ENCODE measurements at regions not wholly inside any gene's neighbourhood (a gene's known extent, or its start where the extent isn't known, plus 50 kb on each side); places are given as distances from the start of the nearest gene placed in this dataset.

DNA sequence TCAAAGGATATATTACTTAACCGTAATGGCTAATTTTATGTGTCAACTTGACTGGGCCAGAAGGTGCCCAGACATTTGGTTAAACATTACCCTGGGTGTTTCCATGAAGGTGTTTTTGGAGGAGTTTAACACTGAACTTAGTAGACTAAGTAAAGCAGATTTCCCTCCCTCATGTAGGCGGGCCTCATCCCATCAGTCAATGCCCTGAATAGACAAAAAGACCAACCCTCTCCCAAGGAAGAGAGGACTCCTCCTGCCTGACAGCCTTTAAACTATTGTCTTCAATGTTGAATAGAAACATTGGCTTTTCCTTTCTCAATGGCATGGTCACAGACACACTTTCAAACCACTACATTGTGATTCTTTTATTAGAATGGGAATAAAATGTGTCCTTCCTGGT, 121.9 kb downstream of the SETD4 start:
- TF ChIP-seq, protein P1, sequence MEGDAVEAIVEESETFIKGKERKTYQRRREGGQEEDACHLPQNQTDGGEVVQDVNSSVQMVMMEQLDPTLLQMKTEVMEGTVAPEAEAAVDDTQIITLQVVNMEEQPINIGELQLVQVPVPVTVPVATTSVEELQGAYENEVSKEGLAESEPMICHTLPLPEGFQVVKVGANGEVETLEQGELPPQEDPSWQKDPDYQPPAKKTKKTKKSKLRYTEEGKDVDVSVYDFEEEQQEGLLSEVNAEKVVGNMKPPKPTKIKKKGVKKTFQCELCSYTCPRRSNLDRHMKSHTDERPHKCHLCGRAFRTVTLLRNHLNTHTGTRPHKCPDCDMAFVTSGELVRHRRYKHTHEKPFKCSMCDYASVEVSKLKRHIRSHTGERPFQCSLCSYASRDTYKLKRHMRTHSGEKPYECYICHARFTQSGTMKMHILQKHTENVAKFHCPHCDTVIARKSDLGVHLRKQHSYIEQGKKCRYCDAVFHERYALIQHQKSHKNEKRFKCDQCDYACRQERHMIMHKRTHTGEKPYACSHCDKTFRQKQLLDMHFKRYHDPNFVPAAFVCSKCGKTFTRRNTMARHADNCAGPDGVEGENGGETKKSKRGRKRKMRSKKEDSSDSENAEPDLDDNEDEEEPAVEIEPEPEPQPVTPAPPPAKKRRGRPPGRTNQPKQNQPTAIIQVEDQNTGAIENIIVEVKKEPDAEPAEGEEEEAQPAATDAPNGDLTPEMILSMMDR (IDR thresholded peaks at IDR 0.05; ENCODE audit: low read depth, low read length), result no peak
- DNase-seq (ENCODE audit: extremely low read depth, low read depth), result no peak

DNA sequence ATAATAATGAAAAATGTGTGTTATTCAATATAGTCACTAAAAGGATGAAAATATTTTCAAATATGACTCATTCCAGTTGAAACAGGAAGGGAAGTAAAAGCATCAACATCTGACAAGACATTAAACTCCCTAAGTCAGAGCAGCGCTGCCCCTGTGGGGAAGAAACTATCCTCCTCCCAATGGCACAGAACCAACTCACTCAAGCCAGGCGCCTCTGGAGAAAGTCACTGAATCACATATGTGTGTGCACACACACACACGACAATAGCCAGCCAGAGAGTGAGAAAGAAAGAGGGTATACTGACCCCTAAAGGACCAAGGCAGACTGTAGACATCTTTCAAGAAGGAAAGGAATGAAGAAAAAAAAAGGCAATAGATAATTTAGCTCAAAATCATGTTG, 126.9 kb downstream of the SETD4 start:
- DNase-seq (ENCODE audit: extremely low read depth, low read depth), result peak; percentile 58

DNA sequence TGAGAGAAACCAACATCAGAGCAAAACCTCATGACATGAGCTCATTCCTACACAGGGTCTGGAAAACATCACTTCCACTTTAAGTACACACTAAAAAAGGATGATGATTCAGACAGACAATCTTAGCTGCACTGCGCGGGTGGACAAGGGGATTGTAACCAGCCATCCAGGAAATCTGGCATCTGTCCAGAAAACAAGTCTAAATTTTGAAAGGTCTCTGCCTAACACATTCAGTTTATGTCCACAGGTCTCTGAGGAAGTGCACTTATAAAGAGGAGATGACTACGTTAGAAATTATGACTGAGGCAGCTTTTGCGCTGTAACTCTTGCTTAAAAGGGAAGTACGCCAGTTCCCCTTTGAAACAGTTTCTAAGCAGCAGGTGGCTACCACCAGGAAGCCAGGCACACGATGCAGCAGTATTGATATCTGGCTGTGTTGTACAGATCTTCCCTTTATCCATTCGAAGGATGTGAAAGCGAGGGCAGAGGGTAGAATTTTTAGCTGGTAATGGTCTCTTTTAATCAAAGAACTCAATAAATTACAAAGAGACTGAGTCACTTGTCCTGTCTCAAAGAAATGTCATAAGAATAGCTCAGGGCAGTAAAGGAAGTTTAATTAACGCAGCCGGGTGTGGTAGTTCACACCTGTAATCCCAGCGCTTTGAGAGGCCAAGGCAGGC, 128.0 kb downstream of the SETD4 start:
- TF ChIP-seq, protein P1 (IDR thresholded peaks at IDR 0.05; ENCODE audit: low read depth, low read length), result no peak
- peak; percentile 5 for DNase-seq (ENCODE audit: extremely low read depth, low read depth)

More for the DNA sequence above, 126.9 kb downstream of the SETD4 start:
- TF ChIP-seq, protein P1 (IDR thresholded peaks at IDR 0.05; ENCODE audit: low read depth, low read length), result peak; percentile 42

DNA sequence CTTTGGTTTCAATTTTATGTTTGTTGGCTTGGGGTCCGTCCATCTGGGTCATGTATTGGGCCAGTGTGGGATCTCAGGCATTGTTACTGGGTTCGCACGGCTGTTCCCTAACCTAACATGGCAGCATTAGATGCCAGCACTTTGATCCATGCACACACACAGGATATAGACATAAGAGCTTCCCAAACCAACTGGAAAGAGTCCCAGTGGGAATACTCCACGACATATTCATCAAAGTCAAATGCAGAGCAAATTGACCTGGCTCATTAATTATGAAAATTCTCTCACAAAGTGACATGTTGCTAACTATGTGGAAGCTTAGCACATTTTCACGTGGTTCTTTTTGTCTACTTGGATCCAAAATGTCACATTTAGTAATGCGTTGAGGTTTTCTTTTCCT, 130.4 kb downstream of the SETD4 start:
- TF ChIP-seq, protein P1 (IDR thresholded peaks at IDR 0.05; ENCODE audit: low read depth, low read length), result no peak
- no peak for DNase-seq (ENCODE audit: extremely low read depth, low read depth)

DNA sequence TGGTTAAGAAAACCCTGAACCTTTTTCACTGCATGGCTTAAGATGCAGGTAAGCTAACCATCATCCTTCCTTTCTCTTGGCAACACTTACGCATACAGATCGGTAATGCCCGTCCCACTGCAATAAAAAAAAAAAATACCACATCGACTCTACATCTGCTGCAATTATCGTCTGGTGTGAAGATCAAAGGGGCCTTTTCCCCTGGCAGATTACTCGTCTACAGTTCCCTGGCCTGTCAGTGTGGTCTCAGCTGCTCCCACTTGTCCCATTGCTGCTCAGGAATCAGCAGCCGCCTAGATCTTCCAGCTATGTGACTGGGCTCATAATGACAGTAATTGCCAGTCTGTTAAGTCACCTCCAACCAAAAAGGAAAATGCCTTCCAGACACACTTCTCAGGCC, 133.1 kb downstream of the SETD4 start:
- TF ChIP-seq, protein P1 (IDR thresholded peaks at IDR 0.05; ENCODE audit: low read depth, low read length), result no peak
- DNase-seq (ENCODE audit: extremely low read depth, low read depth), result no peak

DNA sequence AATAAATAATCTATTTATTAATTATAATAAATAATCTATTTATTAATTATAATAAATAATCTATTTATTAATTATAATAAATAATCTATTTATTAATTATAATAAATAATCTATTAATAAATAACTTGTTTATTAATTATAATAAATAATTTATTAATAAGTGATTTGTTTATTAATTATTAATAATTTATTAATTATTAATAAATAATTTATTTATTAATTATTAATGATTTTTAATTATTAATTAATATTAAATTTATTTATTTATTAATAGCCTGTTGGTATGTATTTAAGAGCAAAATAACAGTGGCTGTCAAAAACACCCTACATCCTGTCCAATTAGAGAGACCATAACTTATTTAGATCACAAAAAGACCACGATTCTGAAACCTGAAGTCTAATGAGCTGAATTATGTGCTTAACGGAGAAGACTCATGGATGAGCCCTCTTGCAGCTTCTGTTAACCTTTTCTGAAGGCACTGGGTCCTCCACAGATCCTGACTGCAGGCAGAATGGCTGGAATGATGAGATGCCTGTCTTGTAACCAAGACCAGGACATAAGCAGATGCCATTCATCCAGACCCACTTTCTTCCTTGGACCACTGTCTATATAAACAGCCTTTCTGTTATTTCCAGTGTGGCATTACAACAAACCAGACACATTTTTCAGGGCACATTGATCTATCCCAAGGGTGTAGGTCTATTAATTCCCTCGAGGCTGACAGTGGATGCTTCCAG, 134.2 kb downstream of the SETD4 start:
- DNase-seq (ENCODE audit: extremely low read depth, low read depth), result no peak
- TF ChIP-seq, protein P1 (IDR thresholded peaks at IDR 0.05; ENCODE audit: low read depth, low read length), result no peak

DNA sequence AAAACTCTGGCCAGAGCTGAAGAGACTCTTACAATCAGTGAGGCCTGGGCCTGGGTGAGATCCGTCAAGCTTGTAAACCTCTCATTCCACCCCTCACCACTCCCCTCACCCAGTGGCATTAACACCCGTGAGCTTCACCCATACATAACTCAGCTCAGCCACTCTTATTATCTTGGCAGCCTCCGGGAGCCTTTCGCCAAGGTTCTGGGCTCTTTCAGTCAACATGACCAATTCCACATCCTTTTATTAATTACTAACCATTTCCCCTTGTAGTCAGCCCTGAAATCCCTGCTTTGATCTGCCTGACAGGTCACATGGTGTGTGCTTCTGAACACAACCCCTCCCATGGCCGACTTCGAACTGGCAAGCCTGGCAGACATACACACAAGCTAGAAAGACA, 134.8 kb downstream of the SETD4 start:
- TF ChIP-seq, protein P1 (IDR thresholded peaks at IDR 0.05; ENCODE audit: low read depth, low read length), result no peak
- DNase-seq (ENCODE audit: extremely low read depth, low read depth), result no peak

Data from AG09319 (cell line).